Natural killer cell (primary cell): ENCODE measurements at regions not wholly inside any gene's neighbourhood (a gene's known extent, or its start where the extent isn't known, plus 50 kb on each side); places are given as distances from the start of the nearest gene placed in this dataset.

Source experiments
- ATAC-seq, 3 donors: fragments of 150-1000 bp in 2 of 3; fragments of 200-7000 bp in 1 of 3; cut with Tn5 transposase; 1 replicate in 1 of 3; 2 replicates in 2 of 3; pipeline ENCODE4 v1.10.0; 2021; ENCODE audit warnings: mild to moderate bottlenecking in 2 of 3, moderate library complexity in 2 of 3
- DNase-seq, 2 donors: peaks; one replicate each; pipeline versions ENCODE4 v3.0.0 to v3.0.0-alpha.2; 2013 to 2021; ENCODE audit warnings: mixed read lengths in 1 of 2
- H3K27ac ChIP-seq: one replicate; pipeline ENCODE4 v1.5.1; 2013; ENCODE audit warnings: mild to moderate bottlenecking, low read length
- H3K27me3 ChIP-seq: one replicate; pipeline ENCODE4 v1.6.1; 2013; ENCODE audit warnings: low read length; ENCODE audit not compliant: control insufficient read depth, insufficient read depth
- H3K36me3 ChIP-seq: one replicate; pipeline ENCODE4 v1.6.1; 2013; ENCODE audit warnings: low read length; ENCODE audit not compliant: control insufficient read depth, insufficient read depth
- H3K4me1 ChIP-seq: one replicate; pipeline ENCODE4 v1.6.1; 2013; ENCODE audit warnings: low read length; ENCODE audit not compliant: control insufficient read depth, insufficient read depth
- H3K4me3 ChIP-seq: one replicate; pipeline ENCODE4 v1.5.1; 2013; ENCODE audit warnings: low read length
- H3K9me3 ChIP-seq: one replicate; pipeline ENCODE4 v1.6.1; 2013; ENCODE audit warnings: low read length; ENCODE audit not compliant: control insufficient read depth, insufficient read depth
- H3K27ac Mint-ChIP-seq, 2 donors: one replicate each; pipeline ENCODE4 v1.8.0; 2022; ENCODE audit warnings: mild to moderate bottlenecking in 2 of 2, mixed read lengths in 2 of 2, moderate library complexity in 1 of 2
- H3K27me3 Mint-ChIP-seq, 2 donors: one replicate each; pipeline ENCODE4 v1.8.0; 2022; ENCODE audit warnings: low read depth in 2 of 2, mixed read lengths in 2 of 2
- H3K36me3 Mint-ChIP-seq: one replicate; pipeline ENCODE4 v1.8.0; 2022; ENCODE audit warnings: mixed read lengths
- H3K4me1 Mint-ChIP-seq, 2 donors: one replicate each; pipeline ENCODE4 v1.8.0; 2022; ENCODE audit warnings: mixed read lengths in 2 of 2
- H3K4me3 Mint-ChIP-seq: one replicate; pipeline ENCODE4 v1.8.0; 2022; ENCODE audit warnings: mild to moderate bottlenecking, moderate library complexity, mixed read lengths
- H3K9me3 Mint-ChIP-seq, 2 donors: one replicate each; pipeline ENCODE4 v1.8.0; 2022; ENCODE audit warnings: mixed read lengths in 2 of 2
- CTCF ChIP-seq: fragments of 200-600 bp; IDR thresholded peaks from one replicate; pipeline ENCODE4 v1.8.0; 2022; ENCODE audit warnings: antibody characterized with exemption
- WGBS: methylation state at CpG from one replicate; pipeline ENCODE4 v1.1.7; 2013; ENCODE audit warnings: missing lambda C conversion rate; ENCODE audit not compliant: insufficient coverage; 5-methylcytosine and 5-hydroxymethylcytosine counted together
- intact Hi-C: fragments of 100-400 bp; cut with micrococcal nuclease; formaldehyde crosslinking; loops from one replicate; pipeline ENCODE4 v1.14.2; 2022

GRCh38 chr18:31219395-31219794 is 56.7 kb upstream of the DSC1 start:
- intact Hi-C loops, result no loop called here
- WGBS, result no CpG with 5 or more reads among the region's 2 CpGs
- no peak overlapping the region for H3K27ac Mint-ChIP-seq
- H3K4me1 Mint-ChIP-seq, result no peaks in the 10 kb centered on the region
- Histone ChIP-seq H3K4me1 (no peaks in the 10 kb centered on the region), H3K27me3 (no peaks in the 10 kb centered on the region), H3K27ac (no peak overlapping the region), H3K36me3 (no peaks in the 10 kb centered on the region), H3K4me3 (no peak overlapping the region), H3K9me3 (peaks cover 5% of the 10 kb centered on the region)
- no peaks in the 10 kb centered on the region for H3K27me3 Mint-ChIP-seq
- no peaks in the 10 kb centered on the region for H3K36me3 Mint-ChIP-seq
- DNase-seq (no peak), ATAC-seq (no peak)
- H3K9me3 Mint-ChIP-seq, result peaks cover 7 to 13% of the 10 kb centered on the region in 2 donors
- no peak overlapping the region for H3K4me3 Mint-ChIP-seq
- no peak for TF ChIP-seq CTCF

DNA sequence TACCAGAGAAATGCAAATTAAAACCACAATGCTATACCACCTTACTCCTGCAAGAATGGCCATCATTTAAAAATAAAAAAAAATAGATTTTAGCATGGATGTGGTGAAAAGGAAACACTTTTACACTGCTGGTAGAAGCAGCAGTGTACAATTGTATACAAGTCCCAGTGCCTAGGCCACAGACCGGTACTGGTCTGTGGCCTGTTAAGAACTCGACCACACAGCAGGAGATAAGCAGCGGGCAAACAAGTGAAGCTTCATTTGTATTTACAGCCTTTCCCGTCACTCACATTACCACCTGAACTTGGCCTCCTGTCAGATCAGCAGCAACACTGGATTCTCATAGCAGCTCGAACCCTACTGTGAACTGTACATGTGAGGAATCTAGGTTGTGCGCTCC is 60.7 kb upstream of the DSC1 start:
- intact Hi-C loops, result no loop called here

DNA sequence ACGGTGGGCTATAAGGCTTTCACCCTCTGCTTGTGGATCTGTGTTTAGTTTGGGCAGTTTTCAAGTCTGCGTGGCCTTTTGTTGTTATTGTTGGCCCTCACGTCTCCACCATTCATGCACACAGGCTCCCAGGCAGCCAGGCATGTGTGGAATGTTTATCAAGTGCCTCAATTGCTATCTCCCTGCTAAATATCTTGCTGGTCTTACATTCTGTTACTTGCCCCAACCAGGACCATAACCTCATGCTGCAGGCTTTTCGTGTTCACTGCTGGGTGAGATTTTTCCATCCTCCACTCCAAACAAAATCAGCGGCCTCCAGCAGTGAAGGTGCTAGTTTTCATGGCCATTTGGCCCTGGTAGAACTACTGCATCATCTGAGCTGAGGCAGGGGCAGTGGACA is 63.0 kb upstream of the DSC1 start:
- H3K4me1 Mint-ChIP-seq, result no peaks in the 10 kb centered on the region
- H3K27ac Mint-ChIP-seq, result no peak overlapping the region
- DNase-seq (no peak), ATAC-seq (no peak)
- TF ChIP-seq CTCF, result no peak
- H3K27me3 Mint-ChIP-seq, result no peaks in the 10 kb centered on the region
- peaks cover 6 to 13% of the 10 kb centered on the region in 2 donors for H3K9me3 Mint-ChIP-seq
- intact Hi-C loops, result no loop called here
- no peak overlapping the region for H3K27ac ChIP-seq
- no peaks in the 10 kb centered on the region for H3K36me3 Mint-ChIP-seq
- no peaks in the 10 kb centered on the region for H3K4me1 ChIP-seq
- no peak overlapping the region for H3K4me3 Mint-ChIP-seq
- no peaks in the 10 kb centered on the region for H3K36me3 ChIP-seq
- H3K27me3 ChIP-seq, result no peaks in the 10 kb centered on the region
- no peak overlapping the region for H3K4me3 ChIP-seq
- 78% methylated on average over 5 of the region's 5 CpGs for WGBS
- H3K9me3 ChIP-seq, result no peaks in the 10 kb centered on the region

More for the DNA sequence above, 60.7 kb upstream of the DSC1 start:
- Mint-ChIP-seq H3K4me1 (no peaks in the 10 kb centered on the region), H3K27me3 (no peaks in the 10 kb centered on the region), H3K4me3 (no peak overlapping the region), H3K27ac (no peak overlapping the region), H3K36me3 (no peaks in the 10 kb centered on the region), H3K9me3 (peaks cover 8 to 11% of the 10 kb centered on the region in 2 donors)
- no peaks in the 10 kb centered on the region for H3K9me3 ChIP-seq
- no peak for TF ChIP-seq CTCF
- H3K27ac ChIP-seq, result no peak overlapping the region
- H3K36me3 ChIP-seq, result no peaks in the 10 kb centered on the region
- no peak overlapping the region for H3K4me3 ChIP-seq
- no peaks in the 10 kb centered on the region for H3K4me1 ChIP-seq
- ATAC-seq, result no peak
- DNase-seq, result no peak
- WGBS, result 80% methylated on average over 5 of the region's 6 CpGs
- H3K27me3 ChIP-seq, result no peaks in the 10 kb centered on the region

- Mint-ChIP-seq H3K4me3 (no peak overlapping the region), H3K4me1 (no peaks in the 10 kb centered on the region), H3K27ac (no peak overlapping the region), H3K9me3 (peaks cover 6 to 13% of the 10 kb centered on the region in 2 donors), H3K27me3 (no peaks in the 10 kb centered on the region), H3K36me3 (no peaks in the 10 kb centered on the region)
- Histone ChIP-seq H3K27ac (no peak overlapping the region), H3K4me1 (no peaks in the 10 kb centered on the region), H3K27me3 (no peaks in the 10 kb centered on the region), H3K4me3 (no peak overlapping the region), H3K9me3 (no peaks in the 10 kb centered on the region), H3K36me3 (no peaks in the 10 kb centered on the region)
- intact Hi-C loops, result no loop called here
- ATAC-seq, result no peak
- DNase-seq, result no peak
- WGBS, result 92% methylated on average over 1 of the region's 1 CpG
- no peak for TF ChIP-seq CTCF
Measured at GRCh38 chr18:31227497-31228229, 65.0 kb upstream of the DSC1 start.
